Testis (tissue), 2 donors: ENCODE measurements at regions not wholly inside any gene's neighbourhood (a gene's known extent, or its start where the extent isn't known, plus 50 kb on each side); places are given as distances from the start of the nearest gene placed in this dataset.

Source experiments
- CTCF ChIP-seq, 3 experiments: fragments of 450-650 bp in 2 of 3; fragments of 200-600 bp in 1 of 3; sonication (generic) in 1 of 3; IDR thresholded peaks; one replicate each; pipeline ENCODE4 v1.5.1; 2016 to 2019; ENCODE audit warnings: antibody characterized with exemption in 3 of 3, mild to moderate bottlenecking in 2 of 3, moderate library complexity in 1 of 3
- POLR2A ChIP-seq: fragments of 450-650 bp; IDR thresholded peaks from one replicate; pipeline ENCODE4 v1.6.1; 2017; ENCODE audit warnings: antibody characterized with exemption, mild to moderate bottlenecking, moderate library complexity

- no peak for TF ChIP-seq POLR2A
- no peak for TF ChIP-seq CTCF (IDR thresholded peaks at IDR 0.05)
These were observed 182.8 kb downstream of the NUAK1 start for GRCh38 chr12:105955976-105956375.
